ENCODE measurements at regions not wholly inside any gene's neighbourhood (a gene's known extent, or its start where the extent isn't known, plus 50 kb on each side); places are given as distances from the start of the nearest gene placed in this dataset.

DNA sequence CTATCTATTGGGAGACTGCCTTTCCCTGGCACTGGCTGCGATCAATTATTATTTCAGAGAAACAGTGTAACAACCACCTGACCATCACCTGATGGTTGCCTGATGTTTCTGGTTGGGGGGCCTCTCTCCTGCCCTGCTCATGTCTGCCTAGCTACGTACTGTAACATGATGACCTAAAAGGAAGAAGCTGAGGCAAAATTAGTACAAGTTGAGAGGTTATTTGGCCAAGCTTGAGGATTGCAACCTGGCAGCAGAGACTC is 58.3 kb downstream of the OLFML3 start (continued):
- no peak for TF ChIP-seq MTA2 (IDR thresholded peaks at IDR 0.05; ENCODE audit: low read depth)
- TF ChIP-seq SUZ12 (IDR thresholded peaks at IDR 0.05; ENCODE audit: unreplicated experiment), result no peak
- no peak for TF ChIP-seq BCL11A (IDR thresholded peaks at IDR 0.05; ENCODE audit: low read depth, low read length)
- no peak for TF ChIP-seq IRF4 (IDR thresholded peaks at IDR 0.05; ENCODE audit: low read depth, low read length)

DNA sequence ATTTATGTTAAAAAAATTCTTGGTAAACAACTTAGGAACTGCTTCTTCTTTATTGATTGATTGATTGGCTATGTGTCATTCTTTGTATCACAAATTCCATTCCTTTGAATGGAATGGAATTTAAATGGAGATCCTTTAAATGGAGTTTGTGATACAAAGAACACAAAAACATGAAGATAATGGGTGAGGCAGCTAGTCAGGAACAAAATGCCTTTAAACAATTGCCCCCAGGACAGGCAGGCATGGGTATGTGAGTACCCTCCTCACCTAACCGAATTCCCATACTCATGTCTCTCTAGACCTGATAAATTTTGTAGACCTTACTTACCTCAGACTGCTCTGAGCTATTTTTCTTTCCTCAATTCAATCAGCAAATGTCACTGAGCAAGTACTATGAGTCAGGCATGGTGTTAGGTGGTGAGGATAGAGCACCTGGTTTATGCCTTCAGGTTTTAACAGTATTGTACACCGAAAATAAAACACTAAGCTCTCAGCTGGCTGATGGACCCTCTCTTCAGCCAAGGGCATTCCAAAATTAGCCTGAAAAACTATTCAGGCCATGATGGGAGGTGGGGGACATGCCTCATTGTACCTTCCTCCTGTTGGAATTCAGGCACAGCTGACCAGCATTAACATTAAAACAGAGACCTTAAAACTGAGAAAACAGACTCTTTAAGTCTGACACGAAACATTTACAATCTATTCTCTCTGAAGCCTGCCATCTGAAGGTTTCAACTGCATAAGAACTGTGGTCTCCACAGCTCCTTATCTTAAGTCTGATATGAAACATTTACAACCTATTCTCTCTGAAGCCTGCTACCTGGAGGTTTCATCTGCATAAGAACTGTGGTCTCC is 58.9 kb downstream of the OLFML3 start:
- Histone ChIP-seq H3K27ac (ENCODE audit: control insufficient read depth, insufficient read depth) (no peak overlapping the region), H3K9me3 (replicated peaks; ENCODE audit: control insufficient read depth, insufficient read depth, low read length) (no peaks in the 10 kb centered on the region), H3K9ac (ENCODE audit: control insufficient read depth, insufficient read depth, low read length) (no peak overlapping the region), H2AFZ (ENCODE audit: control insufficient read depth, low read depth, low read length) (no peak overlapping the region), H3K4me2 (ENCODE audit: control insufficient read depth, insufficient read depth) (no peak overlapping the region), H3K4me3 (no peak overlapping the region), H3K79me2 (ENCODE audit: control insufficient read depth, insufficient read depth, low read length) (no peaks in the 10 kb centered on the region), H3K27me3 (replicated peaks in 1 of 2; ENCODE audit: control insufficient read depth in 2 of 2, insufficient read depth in 2 of 2, low read length in 1 of 2) (peaks cover 0 to 3% of the 10 kb centered on the region in 2 experiments; a peak in 1 of 4 replicates), H3K4me1 (ENCODE audit: control insufficient read depth, insufficient read depth, low read length) (no peaks in the 10 kb centered on the region), H3K36me3 (ENCODE audit: control insufficient read depth in 2 of 2, insufficient read depth in 2 of 2, low read length in 1 of 2) (no peaks in the 10 kb centered on the region), H4K20me1 (ENCODE audit: control insufficient read depth, insufficient read depth) (no peaks in the 10 kb centered on the region)
- 0% methylated on average over 3 of the region's 3 CpGs for WGBS (ENCODE audit: insufficient coverage, insufficient replicate concordance, low lambda C conversion rate, missing lambda C conversion rate)
- RAD21 ChIA-PET (ENCODE audit: unreplicated experiment), result interaction anchor here (0.9 kb wide), 1 partner anchor 244 kb away, joined by 5 read pairs; no protein-coding TSS in a partner anchor
- in situ Hi-C loops (cut with MboI), result no loop called here
- DNase-seq (ENCODE audit: low read depth, low spot score) (no peak), FAIRE-seq (no peak), ATAC-seq (no peak)
- intact Hi-C loops (cut with micrococcal nuclease; ENCODE audit: unreplicated experiment), result no loop called here
- no TSS peak for BruUV-seq (replicated peaks)
- CTCF ChIA-PET, result interaction anchor here (1.1 kb wide), 1 partner anchor 12 kb away, joined by 3 read pairs; no protein-coding TSS in a partner anchor
- POLR2A ChIA-PET, result no interaction called here
- SMC1A ChIA-PET (ENCODE audit: uncharacterized antibody, unreplicated experiment), result interaction anchor here (1.4 kb wide), 1 partner anchor 12 kb away, joined by 3 read pairs; no protein-coding TSS in a partner anchor
- TF ChIP-seq SMAD5 (IDR thresholded peaks at IDR 0.05; ENCODE audit: low read depth) (no peak), FOXK2 (IDR thresholded peaks at IDR 0.05) (no peak), TCF12 (IDR thresholded peaks at IDR 0.05; ENCODE audit: low read depth, low read length) (no peak), SPI1 (IDR thresholded peaks at IDR 0.05; ENCODE audit: borderline replicate concordance, insufficient read depth, low read depth, low read length) (no peak), BHLHE40 (IDR thresholded peaks at IDR 0.05; ENCODE audit: borderline replicate concordance in 1 of 2, low read depth in 2 of 2, low read length in 1 of 2) (no peak), ZNF622 (IDR thresholded peaks at IDR 0.05) (no peak), NRF1 (conservative IDR thresholded peaks at IDR 0.05; ENCODE audit: low read depth, low read length) (no peak), PAX8 (IDR thresholded peaks at IDR 0.05) (no peak), TBL1XR1 (IDR thresholded peaks at IDR 0.05; ENCODE audit: low read depth, low read length) (no peak)
- TF ChIP-seq, protein P1, sequence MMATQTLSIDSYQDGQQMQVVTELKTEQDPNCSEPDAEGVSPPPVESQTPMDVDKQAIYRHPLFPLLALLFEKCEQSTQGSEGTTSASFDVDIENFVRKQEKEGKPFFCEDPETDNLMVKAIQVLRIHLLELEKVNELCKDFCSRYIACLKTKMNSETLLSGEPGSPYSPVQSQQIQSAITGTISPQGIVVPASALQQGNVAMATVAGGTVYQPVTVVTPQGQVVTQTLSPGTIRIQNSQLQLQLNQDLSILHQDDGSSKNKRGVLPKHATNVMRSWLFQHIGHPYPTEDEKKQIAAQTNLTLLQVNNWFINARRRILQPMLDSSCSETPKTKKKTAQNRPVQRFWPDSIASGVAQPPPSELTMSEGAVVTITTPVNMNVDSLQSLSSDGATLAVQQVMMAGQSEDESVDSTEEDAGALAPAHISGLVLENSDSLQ (IDR thresholded peaks at IDR 0.05), result no peak
